GM12891 (cell line): ENCODE measurements at regions not wholly inside any gene's neighbourhood (a gene's known extent, or its start where the extent isn't known, plus 50 kb on each side); places are given as distances from the start of the nearest gene placed in this dataset.
"Not testable (repeated sequence)": the region's sequence is repeated elsewhere in the genome, so short reads cannot be mapped to it uniquely, and the experiment has no call there.

ENCODE experiments used
- POLR2A ChIP-seq: IDR thresholded peaks from 2 replicates; pipeline ENCODE4 v1.6.1; 2011; ENCODE audit warnings: low read depth, low read length, control low read depth
- POLR2AphosphoS5 ChIP-seq: IDR thresholded peaks from 2 replicates; pipeline ENCODE4 v1.6.1; 2011; ENCODE audit warnings: low read depth, low read length, control low read depth
- SPI1 ChIP-seq: IDR thresholded peaks from 2 replicates; pipeline ENCODE4 v1.6.1; 2011; ENCODE audit warnings: low read depth, low read length, control low read depth
- TAF1 ChIP-seq: IDR thresholded peaks from 2 replicates; pipeline ENCODE4 v1.6.1; 2011; ENCODE audit warnings: low read depth, low read length, control low read depth

- TF ChIP-seq POLR2A, POLR2AphosphoS5, TAF1, SPI1: not testable (repeated sequence)
These were observed 80.6 kb upstream of the ADGRL1 start for GRCh38 chr19:14286594-14286993.
